Breast epithelium (tissue), 3 donors: ENCODE measurements at regions not wholly inside any gene's neighbourhood (a gene's known extent, or its start where the extent isn't known, plus 50 kb on each side); places are given as distances from the start of the nearest gene placed in this dataset.

Experiments used
- POLR2A ChIP-seq: fragments of 450-650 bp; IDR thresholded peaks from one replicate; pipeline ENCODE4 v1.6.1; 2016; ENCODE audit warnings: antibody characterized with exemption, mild to moderate bottlenecking, moderate library complexity
- POLR2AphosphoS5 ChIP-seq, 3 donors: sonication (generic); formaldehyde crosslinking; IDR thresholded peaks; one replicate each; pipeline ENCODE4 v1.6.1; 2017; ENCODE audit warnings: antibody characterized with exemption in 3 of 3
- TF ChIP-seq, protein P1 (sequence below), 3 donors: fragments of 450-650 bp; IDR thresholded peaks; one replicate each; pipeline ENCODE4 v1.5.1; 2016 to 2017; ENCODE audit warnings: antibody characterized with exemption in 3 of 3, mild to moderate bottlenecking in 3 of 3, moderate library complexity in 3 of 3

DNA sequence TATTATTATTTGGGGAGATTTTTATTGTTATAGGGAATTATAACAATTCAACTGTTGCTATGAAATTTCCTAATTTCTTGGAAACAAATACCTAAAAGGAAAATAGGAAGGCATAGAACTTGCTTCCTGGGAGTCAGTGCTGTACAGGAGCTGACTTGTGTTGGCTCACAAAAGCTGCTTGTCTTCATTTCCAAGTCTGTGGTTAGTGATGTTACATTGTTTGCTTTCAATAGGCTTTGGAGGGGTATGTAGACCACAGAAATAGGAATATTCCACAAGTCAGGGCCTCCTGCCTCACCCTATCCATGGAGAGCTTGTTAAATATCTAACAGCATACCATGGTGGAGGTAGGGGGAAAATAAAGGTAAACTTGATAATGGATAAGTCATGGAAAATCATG lies 688.9 kb upstream of the FAM98A start:
- TF ChIP-seq, protein P1, sequence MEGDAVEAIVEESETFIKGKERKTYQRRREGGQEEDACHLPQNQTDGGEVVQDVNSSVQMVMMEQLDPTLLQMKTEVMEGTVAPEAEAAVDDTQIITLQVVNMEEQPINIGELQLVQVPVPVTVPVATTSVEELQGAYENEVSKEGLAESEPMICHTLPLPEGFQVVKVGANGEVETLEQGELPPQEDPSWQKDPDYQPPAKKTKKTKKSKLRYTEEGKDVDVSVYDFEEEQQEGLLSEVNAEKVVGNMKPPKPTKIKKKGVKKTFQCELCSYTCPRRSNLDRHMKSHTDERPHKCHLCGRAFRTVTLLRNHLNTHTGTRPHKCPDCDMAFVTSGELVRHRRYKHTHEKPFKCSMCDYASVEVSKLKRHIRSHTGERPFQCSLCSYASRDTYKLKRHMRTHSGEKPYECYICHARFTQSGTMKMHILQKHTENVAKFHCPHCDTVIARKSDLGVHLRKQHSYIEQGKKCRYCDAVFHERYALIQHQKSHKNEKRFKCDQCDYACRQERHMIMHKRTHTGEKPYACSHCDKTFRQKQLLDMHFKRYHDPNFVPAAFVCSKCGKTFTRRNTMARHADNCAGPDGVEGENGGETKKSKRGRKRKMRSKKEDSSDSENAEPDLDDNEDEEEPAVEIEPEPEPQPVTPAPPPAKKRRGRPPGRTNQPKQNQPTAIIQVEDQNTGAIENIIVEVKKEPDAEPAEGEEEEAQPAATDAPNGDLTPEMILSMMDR (IDR thresholded peaks at IDR 0.05): no peak
- TF ChIP-seq POLR2A (no peak), POLR2AphosphoS5 (IDR thresholded peaks at IDR 0.05) (no peak)
